HG02840 (cell line): ENCODE measurements at regions not wholly inside any gene's neighbourhood (a gene's known extent, or its start where the extent isn't known, plus 50 kb on each side); places are given as distances from the start of the nearest gene placed in this dataset.

ENCODE experiments used
- ATAC-seq: cut with Tn5 transposase; IDR thresholded peaks from one replicate; pipeline ENCODE4 v1.9.1; 2021; ENCODE audit warnings: mild to moderate bottlenecking, moderate library complexity, moderate number of reproducible peaks; ENCODE audit not compliant: unreplicated experiment, low FRiP score

GRCh38 chr3:82957079-82957478 is 1195.6 kb upstream of the GBE1 start:
- no peak for ATAC-seq

GRCh38 chr3:82954486-82954885 is 1193.0 kb upstream of the GBE1 start:
- ATAC-seq, result no peak

GRCh38 chr3:82942041-82942440 is 1180.6 kb upstream of the GBE1 start:
- no peak for ATAC-seq

- no peak for ATAC-seq
Observed at GRCh38 chr3:82940124-82940523, 1178.7 kb upstream of the GBE1 start.

- ATAC-seq, result no peak
Observed at GRCh38 chr3:82939491-82940097, 1178.1 kb upstream of the GBE1 start.

- ATAC-seq, result no peak
Observed at GRCh38 chr3:82938821-82939328, 1177.4 kb upstream of the GBE1 start.

GRCh38 chr3:82927309-82928253 is 1166.1 kb upstream of the GBE1 start:
- ATAC-seq, result no peak

- no peak for ATAC-seq
Observed at GRCh38 chr3:82891028-82891427, 1129.6 kb upstream of the GBE1 start.

GRCh38 chr3:82883072-82883471 is 1121.6 kb upstream of the GBE1 start:
- no peak for ATAC-seq

- ATAC-seq, result no peak
Observed at GRCh38 chr3:82875401-82875800, 1114.0 kb upstream of the GBE1 start.

GRCh38 chr3:82839871-82840270 is 1078.4 kb upstream of the GBE1 start:
- ATAC-seq, result no peak

GRCh38 chr3:82834098-82834497 is 1072.7 kb upstream of the GBE1 start:
- ATAC-seq, result no peak

- no peak for ATAC-seq
Observed at GRCh38 chr3:82824491-82824890, 1063.0 kb upstream of the GBE1 start.

GRCh38 chr3:82816086-82816485 is 1054.6 kb upstream of the GBE1 start:
- no peak for ATAC-seq

- no peak for ATAC-seq
Observed at GRCh38 chr3:82815417-82816058, 1054.1 kb upstream of the GBE1 start.

GRCh38 chr3:82814660-82815059 is 1053.2 kb upstream of the GBE1 start:
- ATAC-seq, result no peak

- no peak for ATAC-seq
Observed at GRCh38 chr3:82807781-82808180, 1046.3 kb upstream of the GBE1 start.

- no peak for ATAC-seq
Observed at GRCh38 chr3:82802501-82802900, 1041.1 kb upstream of the GBE1 start.

- no peak for ATAC-seq
Observed at GRCh38 chr3:82800248-82800647, 1038.8 kb upstream of the GBE1 start.

- no peak for ATAC-seq
Observed at GRCh38 chr3:82796765-82797164, 1035.3 kb upstream of the GBE1 start.

GRCh38 chr3:82791241-82791640 is 1029.8 kb upstream of the GBE1 start:
- ATAC-seq, result no peak
